LNCAP (cell line): ENCODE measurements at regions not wholly inside any gene's neighbourhood (a gene's known extent, or its start where the extent isn't known, plus 50 kb on each side); places are given as distances from the start of the nearest gene placed in this dataset.

Source experiments
- CTCF ChIP-seq: fragments of 450-650 bp; IDR thresholded peaks from 2 replicates; pipeline ENCODE4 v1.5.1; 2017; ENCODE audit warnings: mild to moderate bottlenecking

DNA sequence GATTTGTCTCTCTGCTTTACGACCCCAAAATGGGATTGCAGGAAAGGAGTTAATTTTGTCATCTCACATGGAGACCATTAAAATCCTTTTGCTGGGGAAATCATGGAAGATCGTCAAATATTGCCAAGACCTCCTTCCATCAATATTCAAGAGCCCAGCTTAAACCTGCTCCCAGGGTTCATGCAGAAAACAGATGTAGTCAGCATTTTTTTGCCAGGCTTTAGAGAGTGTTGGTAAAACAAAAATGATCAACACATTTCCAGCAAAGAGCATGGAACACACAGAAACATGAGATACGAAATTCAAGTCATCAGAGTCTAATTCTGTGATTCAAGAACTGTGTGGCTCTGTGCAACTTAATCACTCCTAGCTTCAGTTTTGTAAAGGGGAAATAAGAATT lies 118.0 kb upstream of the ATP10A start:
- TF ChIP-seq CTCF: no peak

GRCh38 chr15:25972141-25972675 lies 109.1 kb upstream of the ATP10A start:
- TF ChIP-seq CTCF: no peak

- TF ChIP-seq CTCF: no peak
Measured at GRCh38 chr15:25971053-25971452, 107.9 kb upstream of the ATP10A start.

DNA sequence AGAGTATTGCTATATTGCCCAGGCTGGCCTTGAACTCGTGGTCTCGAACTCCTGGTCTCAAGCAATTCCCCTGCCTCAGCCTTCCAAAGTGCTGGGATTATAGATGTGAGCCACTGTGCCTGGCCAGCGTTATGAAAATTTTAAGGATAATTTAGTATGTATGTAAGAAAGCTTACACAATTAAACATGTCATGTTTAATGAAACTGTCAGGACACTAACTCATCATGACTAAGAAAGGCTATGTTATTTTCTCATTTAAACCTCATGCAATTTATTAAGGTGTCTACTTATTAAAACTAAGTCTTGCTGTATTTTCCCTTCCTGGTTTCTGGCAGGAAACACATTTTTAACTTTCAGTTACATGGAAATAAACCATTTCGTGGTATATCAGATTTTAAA lies 106.8 kb upstream of the ATP10A start:
- TF ChIP-seq CTCF: no peak

- no peak for TF ChIP-seq CTCF
Measured at GRCh38 chr15:25967116-25967515, 104.0 kb upstream of the ATP10A start.

GRCh38 chr15:25965326-25965725 lies 102.2 kb upstream of the ATP10A start:
- no peak for TF ChIP-seq CTCF

- TF ChIP-seq CTCF: no peak
Measured at GRCh38 chr15:25960273-25960672, 97.1 kb upstream of the ATP10A start.

GRCh38 chr15:25959100-25959499 lies 96.0 kb upstream of the ATP10A start:
- TF ChIP-seq CTCF: no peak
